Cardiac septum (tissue), 1 donor: ENCODE measurements at regions not wholly inside any gene's neighbourhood (a gene's known extent, or its start where the extent isn't known, plus 50 kb on each side); places are given as distances from the start of the nearest gene placed in this dataset.

Experiments
- DNase-seq: peaks from one replicate; pipeline ENCODE4 v3.0.0-alpha.2; 2020; ENCODE audit warnings: low spot score
- intact Hi-C: fragments of 100-400 bp; cut with DNase I; formaldehyde crosslinking; loops from one replicate; pipeline ENCODE4 v1.14.0; 2022
- donor health status: DM: no; HTN: no; CAD: no.

DNA sequence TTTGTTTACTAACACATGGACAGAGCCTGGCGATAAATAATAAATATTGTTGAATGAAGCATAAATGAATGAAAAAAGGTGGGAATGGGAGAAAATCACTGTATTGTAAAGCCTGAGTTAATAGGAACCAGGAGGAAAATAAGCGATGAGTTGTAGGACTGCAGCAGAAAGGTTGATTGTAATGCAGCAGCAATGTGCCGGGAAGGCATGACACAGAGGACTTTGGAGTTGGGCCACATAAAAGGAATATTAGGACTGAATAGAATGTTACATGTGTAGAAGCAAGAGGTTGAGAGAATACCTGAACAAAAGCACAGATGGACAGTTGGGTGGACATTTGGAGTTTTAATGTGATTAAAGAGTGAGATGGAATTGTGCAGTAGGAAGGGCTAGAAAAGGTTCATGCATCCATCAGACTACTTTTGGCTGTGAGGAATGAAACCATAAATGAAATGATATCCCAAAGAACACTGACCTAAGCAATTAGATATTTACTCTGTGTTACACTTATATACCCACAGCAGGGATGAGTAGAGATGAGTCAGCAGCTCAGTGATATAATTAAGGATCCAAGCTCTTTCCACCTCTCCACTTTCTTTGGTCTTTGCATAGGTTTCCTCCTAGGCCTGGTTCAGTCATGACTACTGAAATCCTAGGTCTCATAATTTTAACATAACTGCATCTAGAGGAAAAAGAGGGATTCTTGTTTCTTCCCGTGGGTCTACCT lies 55.4 kb downstream of the CCER1 start:
- DNase-seq, result no peak
- intact Hi-C loops, result no loop called here

GRCh38 chr12:90897986-90898385 lies 57.0 kb downstream of the CCER1 start:
- intact Hi-C loops, result no loop called here
- no peak for DNase-seq

DNA sequence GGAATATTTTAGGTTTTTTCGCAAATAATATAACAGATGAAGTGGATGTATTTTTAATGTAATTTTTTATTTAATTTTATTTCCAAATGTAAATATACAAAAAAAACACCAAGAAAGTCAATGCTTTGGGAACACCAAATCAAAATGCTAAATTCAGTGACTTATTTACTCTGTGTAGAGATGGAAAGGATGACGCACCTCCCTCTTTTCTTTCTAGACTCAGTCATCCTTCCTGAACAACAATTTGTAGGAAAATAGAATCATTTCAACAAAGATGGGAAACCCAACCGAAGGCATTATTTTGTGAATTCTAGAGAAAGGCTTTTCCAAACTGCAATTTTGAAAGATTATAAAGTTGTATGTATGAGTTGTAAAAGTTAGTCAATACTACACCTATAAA lies 57.7 kb downstream of the CCER1 start:
- intact Hi-C loops, result no loop called here
- no peak for DNase-seq

GRCh38 chr12:90896821-90897220 lies 58.2 kb downstream of the CCER1 start:
- DNase-seq, result no peak
- intact Hi-C loops, result no loop called here

GRCh38 chr12:90896164-90896563 lies 58.8 kb downstream of the CCER1 start:
- DNase-seq, result no peak
- intact Hi-C loops, result no loop called here

DNA sequence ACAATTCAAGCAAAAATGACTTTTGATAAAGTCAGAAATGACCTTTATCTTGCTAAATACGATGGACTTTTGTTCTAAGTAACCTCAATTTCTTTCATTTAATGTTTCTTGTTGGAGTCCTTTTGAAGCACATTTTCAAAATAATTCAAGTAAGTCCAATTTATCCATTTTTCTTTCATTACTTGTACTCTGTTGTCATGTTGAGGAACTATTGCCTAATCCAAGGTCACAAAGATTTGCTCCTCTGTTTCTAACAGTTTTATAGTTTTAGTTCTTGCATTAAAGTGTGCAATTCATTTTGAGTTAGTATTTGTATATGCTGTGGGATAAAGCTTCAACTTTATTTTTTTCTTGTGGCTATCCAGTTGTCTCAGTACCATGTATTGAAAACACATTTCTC lies 66.7 kb downstream of the CCER1 start:
- intact Hi-C loops, result no loop called here
- DNase-seq, result no peak

DNA sequence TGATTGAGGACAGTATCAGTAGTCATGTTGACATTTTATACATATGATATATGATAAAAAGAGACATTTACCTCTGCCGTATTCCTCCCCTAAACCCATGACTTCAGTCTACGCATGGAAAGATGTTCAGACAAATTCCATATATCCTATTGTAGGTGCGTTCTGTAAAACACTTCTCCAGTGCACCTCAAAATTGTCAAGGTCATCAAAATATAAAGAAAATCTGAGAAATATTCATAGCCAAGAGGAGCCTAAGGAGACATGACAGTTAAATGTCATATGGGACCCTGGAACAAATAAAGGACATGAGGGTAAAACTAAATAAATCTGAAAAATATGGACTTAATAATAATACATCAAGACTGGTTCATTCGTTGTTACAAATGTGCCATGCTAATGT lies 71.5 kb downstream of the CCER1 start:
- intact Hi-C loops, result no loop called here
- no peak for DNase-seq

DNA sequence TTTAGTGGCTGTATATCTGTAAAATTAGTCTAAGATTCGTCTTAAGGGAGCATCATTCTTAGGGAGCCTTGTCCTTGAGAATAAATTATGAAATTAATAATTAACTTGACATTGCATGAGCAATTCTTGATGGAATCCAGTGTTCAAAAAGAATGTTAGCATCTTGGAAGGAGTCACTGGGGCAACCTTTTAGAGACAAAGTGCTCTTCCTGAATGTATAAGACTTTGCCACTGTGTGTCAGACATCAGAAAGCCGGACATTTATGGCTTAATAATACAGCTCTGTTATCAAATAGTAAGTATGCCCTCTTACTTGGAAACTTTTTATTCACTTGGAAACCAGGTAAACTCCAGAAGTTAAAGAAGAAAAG lies 83.3 kb downstream of the CCER1 start:
- intact Hi-C loops, result no loop called here
- no peak for DNase-seq

DNA sequence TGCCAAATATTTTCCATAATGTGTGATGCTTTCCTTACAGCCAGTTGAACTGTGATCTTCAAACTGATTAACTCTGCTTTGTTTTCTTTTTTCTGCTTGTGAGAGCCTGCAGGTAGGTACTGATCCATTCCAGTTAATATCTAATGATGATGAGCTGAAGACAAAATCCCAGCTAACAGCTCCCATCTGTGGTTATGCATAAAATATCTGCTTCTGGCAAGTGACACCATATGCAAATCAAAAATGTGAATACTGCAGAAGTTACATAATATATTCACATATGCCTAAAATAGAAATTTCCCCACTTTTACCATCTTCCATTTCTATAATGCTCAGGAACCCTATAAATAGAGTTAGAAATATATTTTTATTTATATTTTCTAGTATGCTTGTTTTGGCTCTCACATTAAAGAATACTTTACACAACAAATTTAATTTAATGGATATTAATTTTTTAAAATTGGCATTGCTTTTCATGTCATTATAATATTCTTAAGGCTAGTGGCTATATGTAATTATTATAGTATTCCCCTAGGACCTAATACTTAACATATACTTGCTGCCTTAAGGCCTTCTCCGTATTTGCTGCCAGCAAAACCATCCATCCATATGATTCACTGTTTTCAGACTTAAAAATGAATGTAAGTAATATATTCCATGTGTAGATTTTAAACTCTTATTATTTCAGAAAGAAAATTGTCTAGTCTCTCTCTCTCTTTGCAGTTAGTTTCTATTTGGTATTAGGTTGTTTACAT lies 83.8 kb downstream of the CCER1 start:
- intact Hi-C loops, result no loop called here
- no peak for DNase-seq

GRCh38 chr12:90868626-90869025 lies 86.3 kb downstream of the CCER1 start:
- intact Hi-C loops, result no loop called here
- DNase-seq, result no peak

DNA sequence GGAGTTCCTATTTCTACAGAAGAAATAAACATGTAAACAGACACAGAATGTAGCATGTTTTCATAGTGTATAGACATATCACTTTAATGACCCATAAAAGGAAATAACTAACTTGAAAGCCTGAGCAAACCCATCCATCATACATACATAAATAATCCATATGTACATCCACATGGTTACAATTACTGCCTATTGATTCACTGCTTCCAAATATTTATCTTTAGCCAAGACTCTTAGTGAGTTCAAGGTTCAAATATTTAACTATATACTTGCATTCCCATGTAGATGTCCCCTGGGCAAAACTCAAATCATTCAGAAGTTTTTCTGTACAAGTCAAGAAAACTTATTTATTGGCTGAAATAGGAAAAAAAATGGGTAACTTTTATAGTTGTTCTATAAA lies 95.4 kb downstream of the CCER1 start:
- intact Hi-C loops, result no loop called here

GRCh38 chr12:90858252-90858651 lies 96.7 kb downstream of the CCER1 start:
- no peak for DNase-seq
- intact Hi-C loops, result no loop called here

More for the DNA sequence above, 95.4 kb downstream of the CCER1 start:
- DNase-seq, result no peak

- intact Hi-C loops, result no loop called here
- no peak for DNase-seq
These were observed 99.4 kb downstream of the CCER1 start for GRCh38 chr12:90855534-90855933.

GRCh38 chr12:90854136-90854689 lies 100.8 kb downstream of the CCER1 start:
- intact Hi-C loops, result no loop called here
- no peak for DNase-seq

DNA sequence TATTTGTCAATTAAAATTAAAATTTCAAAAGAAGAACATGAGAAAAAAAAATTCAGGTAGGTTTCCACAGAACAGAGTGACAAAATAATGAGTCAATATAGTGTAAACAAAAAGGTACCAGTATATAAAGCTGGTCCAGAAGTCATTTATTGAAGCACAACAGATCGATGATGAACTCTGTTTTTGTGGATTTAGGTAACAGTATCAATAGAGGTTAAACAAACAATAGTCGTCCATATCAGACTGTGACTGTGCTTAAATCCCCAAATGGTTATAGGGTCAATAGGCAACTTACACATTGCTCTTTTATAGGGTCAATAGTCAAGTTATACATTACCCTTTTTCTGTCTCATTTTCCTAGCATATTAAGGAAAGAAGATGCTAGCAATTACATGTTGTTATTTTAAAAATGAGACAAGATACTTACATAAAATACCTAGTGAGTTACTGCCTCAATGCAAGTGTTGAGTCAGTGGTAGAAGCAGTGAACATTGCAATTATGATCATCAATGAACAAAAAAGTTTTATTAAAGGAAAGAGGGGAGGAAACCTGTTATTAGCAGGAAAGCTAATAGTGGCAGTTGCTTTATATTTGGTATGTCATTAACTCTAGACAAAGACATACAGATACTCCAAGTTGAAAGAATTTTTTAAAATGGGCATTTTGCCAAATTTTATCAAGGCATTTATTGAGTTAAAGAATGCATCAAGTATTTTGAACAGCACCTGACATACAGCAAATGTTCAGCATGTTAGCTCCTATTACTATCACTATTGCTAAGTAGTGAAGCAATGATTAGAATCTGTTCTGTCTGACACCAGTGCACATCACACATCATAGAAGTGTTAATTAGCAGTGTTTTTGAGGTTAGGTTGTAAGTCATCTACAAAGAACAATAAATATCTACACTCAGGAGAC lies 102.9 kb downstream of the CCER1 start:
- DNase-seq, result no peak
- intact Hi-C loops, result no loop called here

DNA sequence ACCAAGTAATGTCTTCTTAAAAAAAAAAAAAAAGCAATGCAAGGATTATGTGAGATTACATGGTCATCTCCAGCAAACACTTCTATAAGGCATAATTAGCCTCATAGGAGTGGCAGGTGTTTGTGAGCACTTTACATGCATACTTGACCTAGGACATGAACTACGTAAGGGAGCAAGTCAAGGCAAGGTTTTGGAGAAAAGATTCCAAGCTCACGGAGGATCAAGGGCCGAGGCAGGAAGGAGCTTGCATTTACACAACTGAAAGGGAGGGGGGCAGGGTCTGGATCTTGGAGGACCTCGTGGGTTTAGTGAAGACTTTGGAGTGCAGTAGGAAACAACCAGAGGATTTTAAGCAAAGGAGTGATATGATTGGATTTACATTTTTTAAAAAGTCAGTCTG lies 112.5 kb downstream of the CCER1 start:
- no peak for DNase-seq
- intact Hi-C loops, result no loop called here

GRCh38 chr12:90841336-90841735 lies 113.6 kb downstream of the CCER1 start:
- intact Hi-C loops, result no loop called here

DNA sequence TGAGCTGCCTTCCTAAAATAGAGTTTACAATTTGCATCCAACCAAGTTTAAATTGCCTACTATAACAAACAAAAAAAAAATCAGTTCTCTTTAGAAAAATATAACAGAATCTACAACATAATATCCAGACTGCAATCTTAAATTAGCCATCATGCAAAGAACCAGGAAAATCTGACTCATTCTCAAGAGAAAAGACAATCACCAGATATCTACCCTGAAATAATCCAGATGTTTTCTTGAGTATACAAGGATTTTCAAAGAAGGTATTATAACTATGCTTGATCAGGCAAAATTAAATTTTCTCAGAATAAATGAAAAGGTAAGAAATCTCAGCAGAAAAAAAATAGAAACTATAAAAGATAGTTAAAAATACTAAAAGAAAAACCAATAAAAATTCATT lies 115.6 kb downstream of the CCER1 start:
- no peak for DNase-seq
- intact Hi-C loops, result no loop called here

More at GRCh38 chr12:90841336-90841735, 113.6 kb downstream of the CCER1 start:
- DNase-seq, result no peak

DNA sequence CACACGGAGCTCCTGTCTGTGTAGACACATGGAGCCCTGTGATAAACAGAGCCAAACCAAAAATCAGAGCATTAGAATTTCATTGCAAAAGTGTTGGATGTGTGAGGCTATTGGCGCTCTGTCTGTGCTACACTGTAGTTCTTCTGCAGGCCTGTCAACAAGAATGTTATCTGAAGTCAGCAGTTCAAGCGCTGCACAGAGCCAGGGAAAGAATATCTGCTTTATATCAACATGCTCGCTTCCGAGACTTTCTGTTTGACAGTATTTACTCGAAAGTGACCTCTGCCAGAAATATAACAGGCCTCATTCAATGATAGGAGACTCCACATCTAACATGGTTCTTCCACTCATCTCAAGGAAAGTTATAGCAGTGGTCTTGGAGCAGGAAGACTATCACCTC lies 118.3 kb downstream of the CCER1 start:
- intact Hi-C loops, result no loop called here
- DNase-seq, result no peak

DNA sequence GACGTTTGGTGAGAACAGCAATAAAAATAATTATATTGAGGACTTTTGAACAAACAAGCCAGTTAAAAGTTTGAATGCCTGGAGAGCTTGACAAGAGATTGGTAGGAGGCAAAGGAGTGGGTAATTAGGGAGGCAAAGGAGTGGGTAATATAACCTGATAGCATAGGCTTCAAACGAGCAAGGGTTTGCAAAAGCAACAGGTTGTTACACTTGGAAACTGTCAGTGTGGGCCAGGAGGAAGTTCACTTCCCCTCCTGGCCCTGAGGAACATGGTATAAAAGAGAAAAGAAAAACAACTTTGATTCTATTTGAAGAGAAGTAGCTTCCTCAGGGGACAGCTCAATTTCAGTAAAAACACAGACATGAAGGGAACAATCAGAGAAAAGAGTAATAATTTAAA lies 121.7 kb downstream of the CCER1 start:
- no peak for DNase-seq
- intact Hi-C loops, result no loop called here
